GM23248 (cell line): ENCODE measurements at regions not wholly inside any gene's neighbourhood (a gene's known extent, or its start where the extent isn't known, plus 50 kb on each side); places are given as distances from the start of the nearest gene placed in this dataset.
"Not testable (repeated sequence)": the region's sequence is repeated elsewhere in the genome, so short reads cannot be mapped to it uniquely, and the experiment has no call there.

ENCODE experiments used
- DNase-seq: peaks from one replicate; pipeline ENCODE4 v3.0.0-alpha.2; 2015
- H2AFZ ChIP-seq: fragments of 200-600 bp; sonication (generic); 2 replicates; pipeline ENCODE4 v1.6.1; 2016; ENCODE audit warnings: antibody characterized with exemption
- H3F3A ChIP-seq: fragments of 200-600 bp; sonication (generic); 2 replicates; pipeline ENCODE4 v1.6.1; 2016; ENCODE audit warnings: mild to moderate bottlenecking, antibody characterized with exemption, mixed run types; ENCODE audit not compliant: insufficient read depth
- H3K27ac ChIP-seq: fragments of 200-600 bp; sonication (generic); 2 replicates; pipeline ENCODE4 v1.5.1; 2016; ENCODE audit warnings: mild to moderate bottlenecking
- H3K27me3 ChIP-seq: fragments of 200-600 bp; sonication (generic); replicated peaks from 2 replicates; pipeline ENCODE4 v1.6.1; 2016; ENCODE audit warnings: mild to moderate bottlenecking; ENCODE audit not compliant: insufficient read depth
- H3K36me3 ChIP-seq: fragments of 200-600 bp; sonication (generic); 2 replicates; pipeline ENCODE4 v1.6.1; 2016; ENCODE audit warnings: low read depth, mild to moderate bottlenecking
- H3K4me1 ChIP-seq: fragments of 200-600 bp; sonication (generic); 2 replicates; pipeline ENCODE4 v1.6.1; 2016; ENCODE audit warnings: mild to moderate bottlenecking; ENCODE audit not compliant: insufficient read depth
- H3K4me2 ChIP-seq: fragments of 200-600 bp; sonication (generic); one replicate; pipeline ENCODE4 v1.6.1; 2016; ENCODE audit warnings: mild to moderate bottlenecking; ENCODE audit not compliant: unreplicated experiment
- H3K4me3 ChIP-seq: fragments of 200-600 bp; sonication (generic); 2 replicates; pipeline ENCODE4 v1.5.1; 2016; ENCODE audit warnings: mild to moderate bottlenecking
- H3K79me2 ChIP-seq: fragments of 200-600 bp; sonication (generic); 2 replicates; pipeline ENCODE4 v1.6.1; 2016; ENCODE audit warnings: mild to moderate bottlenecking; ENCODE audit not compliant: insufficient read depth
- H3K9ac ChIP-seq: fragments of 200-600 bp; sonication (generic); 2 replicates; pipeline ENCODE4 v1.6.1; 2016; ENCODE audit warnings: mild to moderate bottlenecking
- H3K9me2 ChIP-seq: fragments of 200-600 bp; sonication (generic); 2 replicates; pipeline ENCODE4 v1.6.1; 2016; ENCODE audit warnings: mixed run types, mild to moderate bottlenecking, moderate library complexity; ENCODE audit not compliant: insufficient read depth
- H3K9me3 ChIP-seq: fragments of 200-600 bp; sonication (generic); one replicate; pipeline ENCODE4 v1.6.1; 2017; ENCODE audit warnings: low read depth
- H4K20me1 ChIP-seq: fragments of 200-600 bp; sonication (generic); 2 replicates; pipeline ENCODE4 v1.6.0; 2016; ENCODE audit not compliant: insufficient read depth
- EZH2 ChIP-seq: fragments of 200-600 bp; sonication (generic); IDR thresholded peaks from 2 replicates; pipeline ENCODE4 v1.6.1; 2018; ENCODE audit warnings: antibody characterized with exemption, mild to moderate bottlenecking; ENCODE audit not compliant: insufficient read depth, poor library complexity, severe bottlenecking
- EZH2phosphoT487 ChIP-seq: fragments of 200-600 bp; sonication (generic); IDR thresholded peaks from 2 replicates; pipeline ENCODE4 v1.6.1; 2018; ENCODE audit warnings: antibody characterized with exemption, moderate library complexity, mild to moderate bottlenecking, low read depth; ENCODE audit not compliant: insufficient read depth
- WGBS, 2 experiments: methylation state at CpG; one replicate each; pipeline ENCODE4 v1.1.6; 2015 to 2017; ENCODE audit warnings: low lambda C conversion rate in 2 of 2, low coverage in 1 of 2; ENCODE audit errors: missing lambda C conversion rate in 2 of 2; 5-methylcytosine and 5-hydroxymethylcytosine counted together
- in situ Hi-C: fragments of 300-500 bp; cut with MboI; formaldehyde crosslinking; loops from 2 replicates; pipeline ENCODE4 v1.15.0; 2020

- no peak overlapping the region for H2AFZ ChIP-seq
- peaks cover 12% of the 10 kb centered on the region for H3K4me1 ChIP-seq
- H3K9me2 ChIP-seq = no peaks in the 10 kb centered on the region
- no peaks in the 10 kb centered on the region for H3K27me3 ChIP-seq
- no peaks in the 10 kb centered on the region for H3K79me2 ChIP-seq
- H3K36me3 ChIP-seq = no peaks in the 10 kb centered on the region
- peak; percentile 25 for DNase-seq
- no peak overlapping the region for H3K4me2 ChIP-seq
- no peak for TF ChIP-seq EZH2
- TF ChIP-seq EZH2phosphoT487 = no peak
- H3F3A ChIP-seq = peaks cover 6% of the 10 kb centered on the region; the same call in 1 of the 2 replicates
- H3K9ac ChIP-seq = no peak overlapping the region
- H4K20me1 ChIP-seq = no peaks in the 10 kb centered on the region
- H3K9me3 ChIP-seq = no peaks in the 10 kb centered on the region
- in situ Hi-C loops = no loop called here
- H3K27ac ChIP-seq = no peak overlapping the region
- H3K4me3 ChIP-seq = no peak overlapping the region
- 87 to 95% methylated on average over 1 of the region's 1 CpG for WGBS, 2 experiments
Observed at GRCh38 chr1:184193451-184193850, 141.9 kb downstream of the TSEN15 start.

- no peaks in the 10 kb centered on the region for H3K79me2 ChIP-seq
- H3K27ac ChIP-seq = no peak overlapping the region
- no peak for TF ChIP-seq EZH2phosphoT487
- no peak for TF ChIP-seq EZH2
- no peak overlapping the region for H2AFZ ChIP-seq
- no peak overlapping the region for H3K4me2 ChIP-seq
- peaks cover 4% of the 10 kb centered on the region; the same call in 1 of the 2 replicates for H3F3A ChIP-seq
- H3K4me1 ChIP-seq = peaks cover 14% of the 10 kb centered on the region
- H3K9ac ChIP-seq = no peak overlapping the region
- no peaks in the 10 kb centered on the region for H3K36me3 ChIP-seq
- no peaks in the 10 kb centered on the region for H3K27me3 ChIP-seq
- in situ Hi-C loops = no loop called here
- H3K4me3 ChIP-seq = no peak overlapping the region
- no peak for DNase-seq
- H3K9me3 ChIP-seq = no peaks in the 10 kb centered on the region
- no peaks in the 10 kb centered on the region for H4K20me1 ChIP-seq
- H3K9me2 ChIP-seq = no peaks in the 10 kb centered on the region
- 96% methylated on average over 2 of the region's 2 CpGs for WGBS, 2 experiments
Observed at GRCh38 chr1:184194236-184194635, 142.7 kb downstream of the TSEN15 start.

GRCh38 chr1:184195722-184196121 is 144.2 kb downstream of the TSEN15 start:
- H3F3A ChIP-seq, DNase-seq, H4K20me1 ChIP-seq, H3K27me3 ChIP-seq, H3K4me3 ChIP-seq, H3K27ac ChIP-seq, in situ Hi-C loops, H3K36me3 ChIP-seq, H3K4me2 ChIP-seq, H2AFZ ChIP-seq, H3K9ac ChIP-seq, H3K9me2 ChIP-seq, H3K9me3 ChIP-seq, H3K79me2 ChIP-seq: not testable (repeated sequence)
- 65 to 72% methylated on average over 2 of the region's 2 CpGs for WGBS, 2 experiments
- peaks cover 19% of the 10 kb centered on the region for H3K4me1 ChIP-seq

GRCh38 chr1:184197831-184198230 is 146.3 kb downstream of the TSEN15 start:
- H3K9me2 ChIP-seq = no peaks in the 10 kb centered on the region
- DNase-seq = no peak
- no peak overlapping the region for H3K4me2 ChIP-seq
- H3K9ac ChIP-seq = no peak overlapping the region
- H2AFZ ChIP-seq = no peak overlapping the region
- no peaks in the 10 kb centered on the region for H3F3A ChIP-seq
- no peaks in the 10 kb centered on the region for H3K79me2 ChIP-seq
- peaks cover 9% of the 10 kb centered on the region for H3K4me1 ChIP-seq
- no peak overlapping the region for H3K4me3 ChIP-seq
- in situ Hi-C loops = no loop called here
- no peaks in the 10 kb centered on the region for H3K27me3 ChIP-seq
- 91 to 93% methylated on average over 7 of the region's 7 CpGs for WGBS, 2 experiments
- no peaks in the 10 kb centered on the region for H3K36me3 ChIP-seq
- no peaks in the 10 kb centered on the region for H4K20me1 ChIP-seq
- H3K27ac ChIP-seq = no peak overlapping the region
- TF ChIP-seq EZH2 (no peak), EZH2phosphoT487 (no peak)
- H3K9me3 ChIP-seq = no peaks in the 10 kb centered on the region

GRCh38 chr1:184199036-184199435 is 147.5 kb downstream of the TSEN15 start:
- Histone ChIP-seq H3K27me3 (no peaks in the 10 kb centered on the region), H3K4me3 (no peak overlapping the region), H3K27ac (no peak overlapping the region), H3K9ac (no peak overlapping the region), H3K4me1 (peaks cover 9% of the 10 kb centered on the region), H3K9me3 (no peaks in the 10 kb centered on the region), H3K9me2 (no peaks in the 10 kb centered on the region), H2AFZ (no peak overlapping the region), H3F3A (no peaks in the 10 kb centered on the region), H3K79me2 (no peaks in the 10 kb centered on the region), H3K4me2 (no peak overlapping the region), H3K36me3 (no peaks in the 10 kb centered on the region), H4K20me1 (no peaks in the 10 kb centered on the region)
- WGBS, 2 experiments = 71 to 77% methylated on average over 1 of the region's 1 CpG
- TF ChIP-seq EZH2phosphoT487 (no peak), EZH2 (no peak)
- peak; percentile 59 for DNase-seq
- in situ Hi-C loops = no loop called here
